Neural cell (in vitro differentiated cells): ENCODE measurements at regions not wholly inside any gene's neighbourhood (a gene's known extent, or its start where the extent isn't known, plus 50 kb on each side); places are given as distances from the start of the nearest gene placed in this dataset.

ENCODE experiments used
- H2AFZ ChIP-seq: fragments of 200-600, 300-800 bp; sonication (generic), shearing (Covaris generic); 2 replicates; pipeline ENCODE4 v1.6.0; 2014; ENCODE audit warnings: low read depth, mild to moderate bottlenecking, antibody characterized with exemption, low read length, moderate library complexity
- H3F3A ChIP-seq: fragments of 200-600 bp; shearing (Covaris generic); 2 replicates; pipeline ENCODE4 v1.6.1; 2016; ENCODE audit warnings: mild to moderate bottlenecking, moderate library complexity, mixed read lengths, antibody characterized with exemption, low read length; ENCODE audit not compliant: insufficient read depth, poor library complexity, severe bottlenecking
- H3K27ac ChIP-seq: fragments of 200-600, 300-800 bp; sonication (generic), shearing (Covaris generic); 2 replicates; pipeline ENCODE4 v1.5.1; 2014; ENCODE audit warnings: mild to moderate bottlenecking, low read length, moderate library complexity
- H3K27me3 ChIP-seq: fragments of 300-800, 200-600 bp; sonication (generic), shearing (Covaris generic); 2 replicates; pipeline ENCODE4 v1.6.0; 2014; ENCODE audit warnings: mild to moderate bottlenecking, low read depth, low read length, moderate library complexity; ENCODE audit not compliant: insufficient read depth
- H3K36me3 ChIP-seq: fragments of 300-800, 200-600 bp; sonication (generic), shearing (Covaris generic); 2 replicates; pipeline ENCODE4 v1.5.1; 2014; ENCODE audit warnings: mild to moderate bottlenecking, antibody characterized with exemption, low read length, moderate library complexity; ENCODE audit not compliant: insufficient read depth
- H3K4me2 ChIP-seq: fragments of 300-800, 200-600 bp; sonication (generic), shearing (Covaris generic); 2 replicates; pipeline ENCODE4 v1.6.0; 2014; ENCODE audit warnings: mild to moderate bottlenecking, low read length
- H3K4me3 ChIP-seq: fragments of 300-800, 200-600 bp; sonication (generic), shearing (Covaris generic); 2 replicates; pipeline ENCODE4 v1.5.1; 2014; ENCODE audit warnings: mild to moderate bottlenecking, low read length, moderate library complexity
- H3K79me2 ChIP-seq: fragments of 200-600 bp; shearing (Covaris generic); replicated peaks from 2 replicates; pipeline ENCODE4 v1.6.0; 2014; ENCODE audit warnings: mild to moderate bottlenecking, low read length, moderate library complexity; ENCODE audit not compliant: insufficient read depth
- H3K9ac ChIP-seq: fragments of 300-800, 200-600 bp; sonication (generic), shearing (Covaris generic); 2 replicates; pipeline ENCODE4 v1.6.1; 2016; ENCODE audit warnings: mild to moderate bottlenecking, low read length, mixed read lengths
- H3K9me2 ChIP-seq: fragments of 200-600 bp; shearing (Covaris generic); 2 replicates; pipeline ENCODE4 v1.6.1; 2016; ENCODE audit warnings: mild to moderate bottlenecking, low read length, mixed read lengths; ENCODE audit not compliant: insufficient read depth
- H3K9me3 ChIP-seq: fragments of 200-600, 300-800 bp; sonication (generic), shearing (Covaris generic); 2 replicates; pipeline ENCODE4 v1.6.1; 2016; ENCODE audit warnings: mild to moderate bottlenecking, mixed run types, low read length, moderate library complexity, mixed read lengths
- H4K20me1 ChIP-seq: fragments of 200-600 bp; shearing (Covaris generic); 2 replicates; pipeline ENCODE4 v1.6.1; 2016; ENCODE audit warnings: mild to moderate bottlenecking, mixed run types; ENCODE audit not compliant: insufficient read depth
- EP300 ChIP-seq: fragments of 450-650 bp; conservative IDR thresholded peaks from 2 replicates; pipeline ENCODE4 v1.6.1; 2014; ENCODE audit warnings: antibody characterized with exemption, mild to moderate bottlenecking, moderate library complexity; ENCODE audit not compliant: poor library complexity, severe bottlenecking
- EZH2 ChIP-seq: fragments of 200-600, 300-800 bp; shearing (Covaris generic), sonication (generic); IDR thresholded peaks from 2 replicates; pipeline ENCODE4 v1.6.1; 2014; ENCODE audit warnings: antibody characterized with exemption, low read length, borderline replicate concordance, mild to moderate bottlenecking; ENCODE audit not compliant: insufficient read depth, poor library complexity, severe bottlenecking
- MXI1 ChIP-seq: fragments of 450-650 bp; conservative IDR thresholded peaks from 2 replicates; pipeline ENCODE4 v1.6.1; 2014; ENCODE audit warnings: antibody characterized with exemption, mild to moderate bottlenecking; ENCODE audit not compliant: poor library complexity, severe bottlenecking
- POLR2AphosphoS5 ChIP-seq: IDR thresholded peaks from 2 replicates; pipeline ENCODE4 v1.6.1; 2012
- RAD21 ChIP-seq: fragments of 450-650 bp; conservative IDR thresholded peaks from 2 replicates; pipeline ENCODE4 v1.6.1; 2014; ENCODE audit warnings: antibody characterized with exemption, mild to moderate bottlenecking, moderate library complexity
- SMC3 ChIP-seq: fragments of 450-650 bp; conservative IDR thresholded peaks from 2 replicates; pipeline ENCODE4 v1.6.1; 2014; ENCODE audit warnings: antibody characterized with exemption, mild to moderate bottlenecking, moderate library complexity; ENCODE audit not compliant: poor library complexity
- TAF1 ChIP-seq: IDR thresholded peaks from 2 replicates; pipeline ENCODE4 v1.6.1; 2012; ENCODE audit warnings: low read depth
- TF ChIP-seq, protein P1 (sequence below): IDR thresholded peaks from 2 replicates; pipeline ENCODE4 v1.6.1; 2012; ENCODE audit warnings: borderline replicate concordance
- TF ChIP-seq, protein P2 (sequence below): fragments of 450-650 bp; IDR thresholded peaks from 2 replicates; pipeline ENCODE4 v1.5.1; 2014; ENCODE audit warnings: antibody characterized with exemption, mild to moderate bottlenecking, moderate library complexity; ENCODE audit not compliant: poor library complexity, severe bottlenecking

GRCh38 chr1:103469801-103470200 is 55.7 kb upstream of the RNPC3 start:
- Histone ChIP-seq H4K20me1 (no peaks in the 10 kb centered on the region), H2AFZ (no peak overlapping the region), H3K27ac (no peak overlapping the region), H3K9ac (no peak overlapping the region), H3K36me3 (no peaks in the 10 kb centered on the region), H3K9me2 (no peaks in the 10 kb centered on the region), H3K4me2 (no peak overlapping the region), H3K27me3 (no peaks in the 10 kb centered on the region), H3K4me3 (no peak overlapping the region), H3K79me2 (no peaks in the 10 kb centered on the region), H3K9me3 (no peaks in the 10 kb centered on the region), H3F3A (no peaks in the 10 kb centered on the region)
- TF ChIP-seq EP300 = no peak
- TF ChIP-seq EZH2 = no peak
- TF ChIP-seq MXI1 = no peak
- no peak for TF ChIP-seq TAF1
- no peak for TF ChIP-seq POLR2AphosphoS5

- no peaks in the 10 kb centered on the region for H3K9me3 ChIP-seq
- H3K79me2 ChIP-seq = no peaks in the 10 kb centered on the region
- no peak overlapping the region for H3K4me3 ChIP-seq
- no peak overlapping the region for H2AFZ ChIP-seq
- no peaks in the 10 kb centered on the region for H3K36me3 ChIP-seq
- no peak overlapping the region for H3K4me2 ChIP-seq
- no peaks in the 10 kb centered on the region for H3F3A ChIP-seq
- no peak overlapping the region for H3K27ac ChIP-seq
- no peaks in the 10 kb centered on the region for H4K20me1 ChIP-seq
- no peak overlapping the region for H3K9ac ChIP-seq
- H3K27me3 ChIP-seq = no peaks in the 10 kb centered on the region
- H3K9me2 ChIP-seq = no peaks in the 10 kb centered on the region
- no peak for TF ChIP-seq SMC3
- no peak for TF ChIP-seq EZH2
- TF ChIP-seq POLR2AphosphoS5 = no peak
- TF ChIP-seq, protein P1, sequence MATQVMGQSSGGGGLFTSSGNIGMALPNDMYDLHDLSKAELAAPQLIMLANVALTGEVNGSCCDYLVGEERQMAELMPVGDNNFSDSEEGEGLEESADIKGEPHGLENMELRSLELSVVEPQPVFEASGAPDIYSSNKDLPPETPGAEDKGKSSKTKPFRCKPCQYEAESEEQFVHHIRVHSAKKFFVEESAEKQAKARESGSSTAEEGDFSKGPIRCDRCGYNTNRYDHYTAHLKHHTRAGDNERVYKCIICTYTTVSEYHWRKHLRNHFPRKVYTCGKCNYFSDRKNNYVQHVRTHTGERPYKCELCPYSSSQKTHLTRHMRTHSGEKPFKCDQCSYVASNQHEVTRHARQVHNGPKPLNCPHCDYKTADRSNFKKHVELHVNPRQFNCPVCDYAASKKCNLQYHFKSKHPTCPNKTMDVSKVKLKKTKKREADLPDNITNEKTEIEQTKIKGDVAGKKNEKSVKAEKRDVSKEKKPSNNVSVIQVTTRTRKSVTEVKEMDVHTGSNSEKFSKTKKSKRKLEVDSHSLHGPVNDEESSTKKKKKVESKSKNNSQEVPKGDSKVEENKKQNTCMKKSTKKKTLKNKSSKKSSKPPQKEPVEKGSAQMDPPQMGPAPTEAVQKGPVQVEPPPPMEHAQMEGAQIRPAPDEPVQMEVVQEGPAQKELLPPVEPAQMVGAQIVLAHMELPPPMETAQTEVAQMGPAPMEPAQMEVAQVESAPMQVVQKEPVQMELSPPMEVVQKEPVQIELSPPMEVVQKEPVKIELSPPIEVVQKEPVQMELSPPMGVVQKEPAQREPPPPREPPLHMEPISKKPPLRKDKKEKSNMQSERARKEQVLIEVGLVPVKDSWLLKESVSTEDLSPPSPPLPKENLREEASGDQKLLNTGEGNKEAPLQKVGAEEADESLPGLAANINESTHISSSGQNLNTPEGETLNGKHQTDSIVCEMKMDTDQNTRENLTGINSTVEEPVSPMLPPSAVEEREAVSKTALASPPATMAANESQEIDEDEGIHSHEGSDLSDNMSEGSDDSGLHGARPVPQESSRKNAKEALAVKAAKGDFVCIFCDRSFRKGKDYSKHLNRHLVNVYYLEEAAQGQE = no peak
- TF ChIP-seq TAF1 = no peak
- no peak for TF ChIP-seq MXI1
- TF ChIP-seq, protein P2, sequence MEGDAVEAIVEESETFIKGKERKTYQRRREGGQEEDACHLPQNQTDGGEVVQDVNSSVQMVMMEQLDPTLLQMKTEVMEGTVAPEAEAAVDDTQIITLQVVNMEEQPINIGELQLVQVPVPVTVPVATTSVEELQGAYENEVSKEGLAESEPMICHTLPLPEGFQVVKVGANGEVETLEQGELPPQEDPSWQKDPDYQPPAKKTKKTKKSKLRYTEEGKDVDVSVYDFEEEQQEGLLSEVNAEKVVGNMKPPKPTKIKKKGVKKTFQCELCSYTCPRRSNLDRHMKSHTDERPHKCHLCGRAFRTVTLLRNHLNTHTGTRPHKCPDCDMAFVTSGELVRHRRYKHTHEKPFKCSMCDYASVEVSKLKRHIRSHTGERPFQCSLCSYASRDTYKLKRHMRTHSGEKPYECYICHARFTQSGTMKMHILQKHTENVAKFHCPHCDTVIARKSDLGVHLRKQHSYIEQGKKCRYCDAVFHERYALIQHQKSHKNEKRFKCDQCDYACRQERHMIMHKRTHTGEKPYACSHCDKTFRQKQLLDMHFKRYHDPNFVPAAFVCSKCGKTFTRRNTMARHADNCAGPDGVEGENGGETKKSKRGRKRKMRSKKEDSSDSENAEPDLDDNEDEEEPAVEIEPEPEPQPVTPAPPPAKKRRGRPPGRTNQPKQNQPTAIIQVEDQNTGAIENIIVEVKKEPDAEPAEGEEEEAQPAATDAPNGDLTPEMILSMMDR = no peak
- TF ChIP-seq EP300 = no peak
- no peak for TF ChIP-seq RAD21
These were observed 58.4 kb upstream of the RNPC3 start for GRCh38 chr1:103467100-103467499.
